GM19035 (cell line): ENCODE measurements at regions not wholly inside any gene's neighbourhood (a gene's known extent, or its start where the extent isn't known, plus 50 kb on each side); places are given as distances from the start of the nearest gene placed in this dataset.

Experiments
- ATAC-seq: cut with Tn5 transposase; IDR thresholded peaks from one replicate; pipeline ENCODE4 v1.9.1; 2021; ENCODE audit not compliant: unreplicated experiment

DNA sequence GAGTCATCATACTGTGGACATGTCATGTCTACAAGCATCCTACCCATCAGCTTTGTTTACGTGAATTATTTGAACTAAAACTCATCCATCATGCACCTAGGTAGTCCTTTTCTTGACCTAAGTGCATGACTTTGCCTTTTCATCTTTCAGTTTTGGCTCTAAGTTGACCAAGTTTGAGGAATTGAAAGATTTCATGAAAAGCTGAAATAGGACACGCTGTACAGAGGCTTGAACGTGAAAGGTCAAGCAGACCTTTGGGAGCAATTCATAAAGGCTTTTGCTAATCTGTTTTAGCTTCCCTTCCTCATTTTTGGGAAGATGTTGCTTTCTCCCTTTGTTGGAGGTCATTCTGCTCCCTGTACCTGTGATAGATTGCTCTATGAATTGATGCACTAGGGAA, 55.1 kb upstream of the MLIP start:
- no peak for ATAC-seq

DNA sequence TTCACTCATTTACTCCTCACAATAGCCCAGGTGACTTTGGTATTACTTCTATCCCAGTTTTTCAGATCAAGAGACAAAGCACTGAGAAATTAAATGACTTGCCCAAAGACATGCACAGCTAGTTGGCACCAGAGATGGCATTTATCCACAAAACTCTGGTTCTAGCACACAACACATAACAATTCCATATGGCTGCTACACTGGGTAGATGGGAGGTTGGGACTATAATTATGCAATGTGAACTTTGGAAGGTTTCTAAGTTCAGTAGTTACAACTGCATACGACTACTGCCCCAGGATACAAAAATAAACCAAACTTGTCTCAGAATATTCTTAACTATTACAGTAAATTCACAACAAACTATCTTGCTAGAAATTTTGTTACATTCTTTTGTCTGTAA, 54.2 kb upstream of the MLIP start:
- no peak for ATAC-seq

DNA sequence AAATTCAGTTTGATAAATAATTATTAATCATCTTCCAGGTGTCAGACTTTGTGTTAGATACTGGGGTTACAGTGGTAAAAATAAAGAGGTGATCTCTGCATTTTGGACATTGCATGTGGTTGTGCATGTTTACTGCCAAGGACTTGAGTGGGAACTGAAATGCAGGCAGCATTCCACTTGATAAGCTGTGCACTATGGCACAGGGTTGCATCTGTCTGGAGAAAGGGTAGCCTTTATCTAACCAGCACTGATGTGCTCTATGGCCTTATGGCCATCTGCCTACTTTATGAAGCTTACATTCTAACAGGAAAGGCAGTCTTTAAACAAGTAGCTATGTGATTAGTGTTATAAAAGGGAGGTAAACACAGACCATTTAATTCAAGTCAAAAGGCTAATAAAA, 53.0 kb upstream of the MLIP start:
- ATAC-seq = no peak

DNA sequence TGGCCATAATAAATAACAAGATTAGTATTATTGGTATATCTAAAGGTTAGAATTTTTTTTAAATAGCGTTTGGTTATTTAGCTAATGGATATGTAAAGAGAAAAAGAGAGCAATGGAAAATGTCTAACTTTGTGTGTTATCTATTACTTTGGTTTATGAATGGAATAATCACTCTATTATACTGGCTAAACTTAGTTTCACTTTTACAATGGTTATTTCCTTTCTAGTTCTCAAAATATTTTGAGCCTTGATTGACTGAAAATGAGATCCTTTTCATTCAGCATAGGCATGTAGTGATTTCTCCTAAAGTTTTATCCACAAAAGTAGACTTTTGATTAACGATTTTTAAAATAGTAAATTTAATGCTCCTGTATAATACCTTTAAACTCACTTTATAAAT, 51.6 kb upstream of the MLIP start:
- ATAC-seq = no peak

DNA sequence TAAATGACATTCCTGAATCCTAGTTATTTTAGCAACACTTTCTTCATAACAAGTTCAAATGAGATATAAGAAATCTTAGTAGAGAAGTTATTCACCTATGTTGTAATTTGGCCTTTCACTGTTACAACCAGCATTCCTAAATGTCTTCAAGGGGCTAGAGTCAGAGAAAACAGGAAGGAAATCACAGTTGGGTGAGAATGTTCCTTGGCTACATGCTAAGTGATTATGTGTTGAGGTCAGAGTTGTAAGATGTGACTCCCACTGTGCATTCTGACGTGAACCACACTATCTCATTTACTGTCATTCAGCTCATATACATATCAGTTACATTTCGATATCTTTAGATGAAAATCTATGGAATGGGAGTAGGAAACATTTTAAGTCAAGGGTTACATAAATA, 51.0 kb upstream of the MLIP start:
- no peak for ATAC-seq
